GM12864 (cell line): ENCODE measurements at regions not wholly inside any gene's neighbourhood (a gene's known extent, or its start where the extent isn't known, plus 50 kb on each side); places are given as distances from the start of the nearest gene placed in this dataset.

Experiments used
- DNase-seq: peaks from one replicate; pipeline ENCODE4 v3.0.0-alpha.2; 2011; ENCODE audit warnings: low read depth
- H3K4me3 ChIP-seq: 2 replicates; pipeline ENCODE4 v1.5.1; 2011; ENCODE audit warnings: mild to moderate bottlenecking, low read depth, low read length, control low read depth
- TF ChIP-seq, protein P1 (sequence below): IDR thresholded peaks from 2 replicates; pipeline ENCODE4 v1.5.1; 2011; ENCODE audit warnings: low read depth, mild to moderate bottlenecking, moderate library complexity, low read length, control low read depth, inconsistent platforms; ENCODE audit errors: missing control alignments

DNA sequence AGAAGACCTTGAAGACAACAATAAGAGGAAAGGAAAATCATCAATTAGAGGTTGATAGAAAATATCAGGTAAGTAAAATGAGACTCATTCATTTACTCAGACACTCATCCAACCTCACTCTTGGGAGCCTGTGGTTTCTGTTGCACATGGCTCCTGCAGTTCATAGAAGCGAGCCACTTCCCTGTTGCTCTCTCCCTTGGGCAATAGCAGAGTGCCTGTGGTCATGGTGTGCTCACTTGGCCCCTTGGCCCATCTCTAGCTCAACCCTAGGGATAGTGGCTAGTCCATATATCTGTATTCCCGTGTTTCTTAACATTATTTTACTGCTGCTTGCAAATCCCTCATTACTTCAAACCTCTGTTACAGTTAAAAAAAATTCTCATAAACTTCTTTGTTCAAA lies 368.6 kb downstream of the PTPRC start:
- no peak overlapping the region for H3K4me3 ChIP-seq
- DNase-seq, result no peak
- TF ChIP-seq, protein P1, sequence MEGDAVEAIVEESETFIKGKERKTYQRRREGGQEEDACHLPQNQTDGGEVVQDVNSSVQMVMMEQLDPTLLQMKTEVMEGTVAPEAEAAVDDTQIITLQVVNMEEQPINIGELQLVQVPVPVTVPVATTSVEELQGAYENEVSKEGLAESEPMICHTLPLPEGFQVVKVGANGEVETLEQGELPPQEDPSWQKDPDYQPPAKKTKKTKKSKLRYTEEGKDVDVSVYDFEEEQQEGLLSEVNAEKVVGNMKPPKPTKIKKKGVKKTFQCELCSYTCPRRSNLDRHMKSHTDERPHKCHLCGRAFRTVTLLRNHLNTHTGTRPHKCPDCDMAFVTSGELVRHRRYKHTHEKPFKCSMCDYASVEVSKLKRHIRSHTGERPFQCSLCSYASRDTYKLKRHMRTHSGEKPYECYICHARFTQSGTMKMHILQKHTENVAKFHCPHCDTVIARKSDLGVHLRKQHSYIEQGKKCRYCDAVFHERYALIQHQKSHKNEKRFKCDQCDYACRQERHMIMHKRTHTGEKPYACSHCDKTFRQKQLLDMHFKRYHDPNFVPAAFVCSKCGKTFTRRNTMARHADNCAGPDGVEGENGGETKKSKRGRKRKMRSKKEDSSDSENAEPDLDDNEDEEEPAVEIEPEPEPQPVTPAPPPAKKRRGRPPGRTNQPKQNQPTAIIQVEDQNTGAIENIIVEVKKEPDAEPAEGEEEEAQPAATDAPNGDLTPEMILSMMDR, result no peak

DNA sequence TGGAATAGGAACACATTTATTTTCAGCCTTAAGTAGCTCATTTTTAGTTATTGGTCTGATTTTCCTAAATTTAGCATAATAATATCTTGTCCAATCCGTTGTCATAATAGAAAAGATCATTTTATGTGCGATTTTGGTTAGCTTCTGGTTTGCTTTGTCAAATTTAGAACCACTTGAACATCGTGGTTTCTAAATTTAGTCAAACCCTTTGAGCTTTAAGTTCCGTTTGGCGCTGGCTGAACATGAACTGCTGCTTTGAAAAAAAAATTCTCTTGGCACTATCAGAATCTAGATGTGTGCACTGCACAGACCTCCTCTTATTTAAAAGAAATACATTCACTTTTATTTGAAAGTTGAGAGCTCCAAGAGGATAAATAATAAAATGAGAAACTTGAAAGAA lies 370.6 kb downstream of the PTPRC start:
- DNase-seq, result no peak
- TF ChIP-seq, protein P1, result no peak
- no peak overlapping the region for H3K4me3 ChIP-seq

DNA sequence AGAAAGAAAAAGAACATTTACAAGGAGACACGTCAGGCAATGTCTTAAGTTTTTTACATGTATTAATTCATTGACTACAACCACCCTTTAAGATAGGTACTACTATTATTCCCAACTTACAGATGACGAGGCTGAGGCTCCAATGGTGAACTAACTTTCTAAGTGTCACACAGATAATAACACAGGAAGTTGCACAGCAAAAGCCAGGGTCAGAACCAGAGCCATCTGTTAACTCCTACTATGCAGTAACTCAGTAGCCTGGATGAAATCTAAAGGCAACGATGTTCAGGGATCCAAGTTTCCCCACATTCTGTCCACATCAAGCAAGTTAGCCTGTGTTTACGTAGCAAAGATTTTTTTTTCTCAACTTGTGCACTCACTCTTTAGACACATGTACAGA lies 371.7 kb downstream of the PTPRC start:
- TF ChIP-seq, protein P1, result no peak
- no peak for DNase-seq
- H3K4me3 ChIP-seq, result no peak overlapping the region

DNA sequence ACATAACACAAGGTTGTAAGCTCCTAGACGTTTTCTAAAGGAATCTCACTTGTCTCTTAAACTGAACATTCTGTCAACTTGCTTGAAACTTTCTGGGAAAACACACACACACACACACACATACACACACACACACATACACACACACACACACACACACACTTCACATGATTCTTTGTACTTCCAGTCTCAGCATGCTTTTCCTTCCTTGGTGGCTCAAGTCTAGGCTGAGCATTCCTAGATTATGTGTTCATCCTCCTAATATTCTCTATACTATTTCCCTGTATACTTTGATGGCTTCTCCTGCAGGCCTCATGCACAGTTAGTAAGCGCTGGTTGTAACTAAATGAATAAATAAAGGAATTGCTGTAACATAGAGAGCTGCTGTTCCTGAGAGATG lies 372.1 kb downstream of the PTPRC start:
- DNase-seq, result no peak
- TF ChIP-seq, protein P1, result no peak
- no peak overlapping the region for H3K4me3 ChIP-seq

DNA sequence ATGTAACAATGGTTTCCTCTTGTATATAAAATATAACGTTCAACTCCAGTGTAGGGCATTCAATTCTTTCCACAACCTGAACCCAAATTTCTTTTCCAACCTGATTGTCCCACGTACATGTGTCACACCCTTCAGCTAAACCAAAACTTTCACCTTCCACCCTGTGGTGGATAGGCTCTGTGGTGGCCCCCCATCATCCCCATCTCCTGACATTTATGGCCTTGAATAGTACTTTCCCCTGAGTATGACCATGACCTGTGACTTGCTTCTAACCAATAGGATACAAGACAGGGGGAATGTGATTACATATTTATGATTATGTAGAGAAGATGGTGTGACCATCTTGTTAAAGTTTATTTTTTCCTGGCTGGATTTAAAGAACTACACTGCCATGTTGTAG lies 377.0 kb downstream of the PTPRC start:
- no peak overlapping the region for H3K4me3 ChIP-seq
- TF ChIP-seq, protein P1, result no peak
- DNase-seq, result no peak

DNA sequence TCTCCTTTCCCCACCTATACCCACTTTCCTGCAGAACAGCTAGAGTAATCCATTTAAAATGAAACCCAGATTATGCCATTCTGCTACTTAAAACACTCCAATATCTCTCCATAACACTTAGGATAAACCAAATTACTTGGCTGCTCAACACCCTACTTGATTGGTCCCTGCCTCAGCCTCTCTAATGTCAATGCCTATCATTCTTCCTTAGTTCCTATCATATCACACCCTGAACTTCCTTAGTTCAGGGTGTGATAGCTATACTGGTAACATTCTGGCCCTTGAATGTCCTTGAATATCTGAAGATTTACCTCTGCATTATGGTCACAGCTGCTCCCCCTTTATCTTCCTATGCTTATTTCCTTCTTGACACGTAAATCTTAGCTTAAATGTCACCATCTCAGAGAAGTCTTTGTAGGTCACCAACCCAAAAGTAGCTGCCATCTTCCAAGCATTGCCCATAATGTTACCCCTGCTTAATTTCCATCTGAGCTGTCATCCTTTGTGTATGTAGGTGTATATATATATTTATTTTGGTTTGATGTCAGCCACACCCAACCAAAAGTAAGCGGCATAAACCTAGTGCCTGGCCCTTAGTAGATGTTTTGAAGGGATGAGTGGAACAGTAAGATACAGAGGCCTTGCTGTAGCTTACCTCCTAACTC lies 379.8 kb downstream of the PTPRC start:
- H3K4me3 ChIP-seq, result no peak overlapping the region
- DNase-seq, result no peak
- TF ChIP-seq, protein P1, result no peak

DNA sequence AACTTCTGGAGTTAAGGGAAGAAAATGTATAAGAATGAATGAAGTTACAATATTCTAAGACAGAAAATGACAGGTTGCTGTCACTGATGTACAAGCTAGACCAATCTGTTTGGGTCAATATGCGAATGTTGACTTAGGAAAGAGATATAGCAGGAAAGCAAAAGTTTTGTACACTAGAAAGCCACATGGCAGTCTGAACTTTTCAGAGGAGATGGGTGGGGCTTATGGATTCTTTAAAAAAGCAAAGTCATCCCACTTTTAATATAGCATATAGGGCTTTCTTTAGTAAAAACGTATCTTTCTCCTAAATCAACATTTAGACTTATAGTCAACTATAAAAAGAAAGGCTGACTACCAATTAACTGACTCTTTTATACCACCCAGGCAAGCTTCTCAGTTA lies 381.2 kb downstream of the PTPRC start:
- no peak for DNase-seq
- TF ChIP-seq, protein P1, result no peak
- H3K4me3 ChIP-seq, result no peak overlapping the region
